ENCODE measurements at regions not wholly inside any gene's neighbourhood (a gene's known extent, or its start where the extent isn't known, plus 50 kb on each side); places are given as distances from the start of the nearest gene placed in this dataset.

- TF ChIP-seq CTCF (conservative IDR thresholded peaks at IDR 0.05) = no peak
- TF ChIP-seq EZH2 (IDR thresholded peaks at IDR 0.05; ENCODE audit: low read depth) = no peak
These were observed 140.1 kb upstream of the CPM start for GRCh38 chr12:69073035-69073434.

All from PC-9 (cell line).